Epithelial cell of esophagus (primary cell): ENCODE measurements at regions not wholly inside any gene's neighbourhood (a gene's known extent, or its start where the extent isn't known, plus 50 kb on each side); places are given as distances from the start of the nearest gene placed in this dataset.

Experiments used
- DNase-seq: peaks from one replicate; pipeline ENCODE4 v3.0.0; 2010; ENCODE audit warnings: low read depth
- H3K4me3 ChIP-seq: 2 replicates; pipeline ENCODE4 v1.5.1; 2011; ENCODE audit warnings: mild to moderate bottlenecking, low read length, control low read depth
- CTCF ChIP-seq: IDR thresholded peaks from 2 replicates; pipeline ENCODE4 v1.5.1; 2011; ENCODE audit warnings: low read depth, mild to moderate bottlenecking, low read length, control low read depth, inconsistent platforms; ENCODE audit not compliant: insufficient read depth; ENCODE audit errors: missing control alignments

DNA sequence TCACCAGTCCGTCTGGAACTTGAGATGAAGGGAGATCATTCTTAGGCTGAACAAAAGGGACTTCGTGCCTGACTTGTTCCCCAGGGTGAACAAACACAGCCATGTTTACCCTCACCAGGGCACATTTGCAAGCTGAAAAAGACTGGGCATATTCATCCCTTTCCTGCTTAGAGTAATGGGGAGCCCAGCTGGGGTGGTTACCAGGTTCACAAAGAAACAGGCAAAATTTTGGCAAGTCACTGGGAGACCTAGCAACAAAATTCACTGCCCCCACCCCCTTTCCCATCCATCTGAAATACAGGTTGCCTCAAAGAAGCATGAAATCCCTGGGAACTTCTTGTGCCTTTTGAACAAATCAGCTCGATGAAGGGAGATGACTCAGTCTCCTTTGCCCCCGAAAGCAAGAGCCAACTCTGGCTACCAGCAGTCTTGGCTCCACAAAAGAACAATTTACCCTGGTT lies 775.0 kb downstream of the SQOR start:
- no peak for DNase-seq

DNA sequence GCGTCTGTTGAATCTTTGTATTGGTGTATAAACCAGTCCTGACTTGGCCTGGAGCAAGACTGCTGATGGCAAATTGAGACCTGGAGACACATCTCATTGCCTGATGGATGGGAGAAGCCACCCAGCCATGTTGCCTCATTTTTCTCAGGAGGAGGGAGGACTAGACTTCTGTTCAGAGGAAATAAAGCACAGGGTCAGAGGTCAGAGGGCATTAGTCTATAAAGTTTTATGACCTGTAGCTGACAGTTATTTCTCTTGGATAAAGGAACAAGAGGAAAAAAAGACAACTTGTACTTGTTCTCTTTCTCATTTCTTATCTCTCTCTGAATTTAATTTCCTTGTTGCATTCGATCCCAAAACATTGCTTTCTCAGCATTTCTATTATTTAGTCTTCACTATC lies 775.9 kb downstream of the SQOR start:
- no peak for DNase-seq
- no peak overlapping the region for H3K4me3 ChIP-seq
- no peak for TF ChIP-seq CTCF

More for the DNA sequence above, 775.0 kb downstream of the SQOR start:
- TF ChIP-seq CTCF = no peak
- no peak overlapping the region for H3K4me3 ChIP-seq

DNA sequence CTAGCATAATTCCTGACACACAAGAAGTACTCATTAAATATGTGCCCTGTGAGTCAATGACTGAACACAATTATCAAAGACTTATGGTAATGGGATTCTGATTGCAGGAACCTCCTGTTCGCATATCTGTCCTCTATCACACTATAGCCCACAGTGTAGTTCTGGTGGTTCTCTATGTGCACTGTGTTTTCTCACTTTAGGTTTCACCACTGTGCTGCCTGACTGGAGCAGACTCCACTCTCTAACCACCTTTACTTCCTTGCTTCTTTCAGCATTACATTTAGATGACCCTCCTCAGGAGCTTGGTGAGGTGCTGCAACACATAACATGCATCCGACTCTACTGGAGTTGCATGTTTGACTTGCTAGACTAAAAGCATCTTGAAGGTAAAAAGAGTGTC lies 777.1 kb downstream of the SQOR start:
- no peak for DNase-seq
- TF ChIP-seq CTCF = no peak
- no peak overlapping the region for H3K4me3 ChIP-seq

DNA sequence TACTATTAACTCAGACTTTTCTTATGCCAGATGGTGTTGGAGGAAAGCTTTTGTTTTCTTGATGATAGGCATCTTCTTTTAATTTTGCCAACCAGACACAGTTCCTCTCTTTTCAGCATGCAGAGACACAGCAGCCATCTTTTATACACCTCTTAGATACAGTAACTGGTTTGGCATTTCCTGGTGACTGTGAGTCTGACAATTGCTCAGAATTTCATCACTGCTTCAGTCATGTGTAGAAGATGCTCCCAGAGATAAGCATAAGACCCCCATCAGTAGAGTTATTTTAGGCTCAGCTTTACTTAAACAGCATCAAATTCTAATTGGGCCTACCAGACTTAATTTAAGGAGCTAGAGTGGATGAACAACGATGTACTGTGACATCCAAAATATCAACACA lies 779.0 kb downstream of the SQOR start:
- no peak for TF ChIP-seq CTCF
- peak; percentile 30 for DNase-seq
- H3K4me3 ChIP-seq = no peak overlapping the region

DNA sequence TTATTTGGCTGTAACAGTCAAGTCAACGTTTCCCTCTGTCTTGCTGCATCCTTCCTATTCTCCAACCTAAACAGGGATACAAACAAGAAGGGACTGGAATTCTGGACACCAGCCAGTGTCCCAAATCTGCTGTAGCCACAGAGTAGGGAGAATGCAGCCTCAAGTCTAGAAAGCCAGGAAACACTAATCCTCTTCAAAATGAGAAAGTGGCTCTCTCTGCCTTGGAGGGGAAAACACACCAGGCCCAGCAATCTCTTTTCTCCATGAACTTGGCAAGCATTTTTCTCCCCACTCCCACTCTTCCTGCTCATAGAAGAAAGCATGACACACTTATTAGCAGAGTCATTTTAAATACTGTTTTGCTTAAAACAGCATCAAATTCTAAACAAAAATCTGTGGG lies 781.7 kb downstream of the SQOR start:
- no peak overlapping the region for H3K4me3 ChIP-seq
- TF ChIP-seq CTCF = no peak

GRCh38 chr15:46420990-46421389 lies 786.2 kb downstream of the SQOR start:
- H3K4me3 ChIP-seq = no peak overlapping the region
- no peak for TF ChIP-seq CTCF
- no peak for DNase-seq

More for the DNA sequence above, 781.7 kb downstream of the SQOR start:
- DNase-seq = no peak

DNA sequence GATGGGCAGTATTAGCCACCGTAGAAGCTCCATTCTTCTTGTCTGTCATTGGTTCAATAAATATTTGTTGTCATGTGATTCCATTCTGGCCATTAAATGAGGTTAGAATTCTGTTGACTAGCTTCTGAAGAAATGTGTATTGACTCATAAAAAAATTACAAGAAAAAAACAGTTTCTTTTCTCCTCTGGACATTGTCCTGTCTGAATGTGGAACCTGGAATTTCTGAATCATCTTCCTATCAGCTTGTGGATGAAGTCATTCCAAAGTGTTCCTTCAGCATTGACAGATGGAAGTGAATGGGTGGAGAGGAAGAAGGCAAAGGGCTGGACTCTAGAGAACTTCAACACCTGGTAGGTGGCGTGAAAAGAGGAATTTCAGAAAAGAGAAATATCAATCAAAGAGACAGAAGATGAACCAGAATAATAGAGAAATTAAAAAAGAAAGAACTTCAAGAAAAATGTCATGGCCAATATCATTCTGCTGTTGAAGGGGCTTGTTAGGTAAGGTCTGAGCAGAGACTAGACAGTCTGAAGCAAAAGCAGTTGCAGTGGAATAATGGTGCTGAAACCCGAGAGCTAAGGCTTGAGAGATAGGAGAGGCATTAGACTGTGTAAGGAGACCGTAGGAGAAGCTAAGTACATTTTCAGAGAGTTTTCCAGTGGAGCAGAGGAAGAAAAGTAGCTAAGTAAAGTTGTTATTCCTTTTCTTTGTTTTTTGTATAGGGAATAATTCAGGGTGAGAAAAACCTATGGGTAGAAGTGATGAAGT lies 806.6 kb downstream of the SQOR start:
- TF ChIP-seq CTCF = no peak
- DNase-seq = no peak
- no peak overlapping the region for H3K4me3 ChIP-seq
